SK-N-MC (cell line): ENCODE measurements at regions not wholly inside any gene's neighbourhood (a gene's known extent, or its start where the extent isn't known, plus 50 kb on each side); places are given as distances from the start of the nearest gene placed in this dataset.

Source experiments
- EZH2 ChIP-seq: fragments of 200-600 bp; sonication (generic); IDR thresholded peaks from one replicate; pipeline ENCODE4 v1.6.1; 2017; ENCODE audit warnings: antibody characterized with exemption
- FOXP2 ChIP-seq: optimal IDR thresholded peaks from 2 replicates; pipeline ENCODE3; 2011; ENCODE audit warnings: mild to moderate bottlenecking, moderate library complexity; ENCODE audit not compliant: insufficient read depth; ENCODE audit errors: extremely low read length, control extremely low read depth

GRCh38 chr4:124118061-124118460, 594.5 kb downstream of the ANKRD50 start:
- no peak for TF ChIP-seq FOXP2
- TF ChIP-seq EZH2: no peak
